Mesothelial cell of epicardium (in vitro differentiated cells): ENCODE measurements at regions not wholly inside any gene's neighbourhood (a gene's known extent, or its start where the extent isn't known, plus 50 kb on each side); places are given as distances from the start of the nearest gene placed in this dataset.

Experiments used
- DNase-seq, 2 experiments: peaks; one replicate each; pipeline ENCODE4 v3.0.0; 2021; ENCODE audit warnings: low spot score in 2 of 2; ENCODE audit not compliant: unreplicated experiment in 2 of 2
- H3K27ac Mint-ChIP-seq: 2 replicates; pipeline ENCODE4 v1.8.0; 2021; ENCODE audit warnings: mixed read lengths
- H3K27me3 Mint-ChIP-seq: 2 replicates; pipeline ENCODE4 v1.8.0; 2021; ENCODE audit warnings: low read depth, mixed read lengths
- H3K36me3 Mint-ChIP-seq: 2 replicates; pipeline ENCODE4 v1.8.0; 2021; ENCODE audit warnings: mixed read lengths
- H3K4me1 Mint-ChIP-seq: 2 replicates; pipeline ENCODE4 v1.8.0; 2021; ENCODE audit warnings: mixed read lengths
- H3K4me3 Mint-ChIP-seq: 2 replicates; pipeline ENCODE4 v1.8.0; 2021; ENCODE audit warnings: mild to moderate bottlenecking, moderate library complexity, mixed read lengths
- H3K9me3 Mint-ChIP-seq: 2 replicates; pipeline ENCODE4 v1.8.0; 2021; ENCODE audit warnings: mixed read lengths
- CTCF ChIP-seq: fragments of 200-600 bp; sonication (generic); IDR thresholded peaks from one replicate; pipeline ENCODE4 v1.5.0; 2021; ENCODE audit warnings: antibody characterized with exemption; ENCODE audit not compliant: unreplicated experiment

GRCh38 chr1:57833296-57833695, 409.4 kb upstream of the DAB1 start:
- H3K36me3 Mint-ChIP-seq: no peaks in the 10 kb centered on the region
- H3K9me3 Mint-ChIP-seq: peaks cover 8% of the 10 kb centered on the region
- DNase-seq: no peak
- TF ChIP-seq CTCF: no peak
- H3K4me1 Mint-ChIP-seq: no peaks in the 10 kb centered on the region
- H3K4me3 Mint-ChIP-seq: no peak overlapping the region
- no peak overlapping the region for H3K27ac Mint-ChIP-seq
- H3K27me3 Mint-ChIP-seq: peaks cover 27% of the 10 kb centered on the region

DNA sequence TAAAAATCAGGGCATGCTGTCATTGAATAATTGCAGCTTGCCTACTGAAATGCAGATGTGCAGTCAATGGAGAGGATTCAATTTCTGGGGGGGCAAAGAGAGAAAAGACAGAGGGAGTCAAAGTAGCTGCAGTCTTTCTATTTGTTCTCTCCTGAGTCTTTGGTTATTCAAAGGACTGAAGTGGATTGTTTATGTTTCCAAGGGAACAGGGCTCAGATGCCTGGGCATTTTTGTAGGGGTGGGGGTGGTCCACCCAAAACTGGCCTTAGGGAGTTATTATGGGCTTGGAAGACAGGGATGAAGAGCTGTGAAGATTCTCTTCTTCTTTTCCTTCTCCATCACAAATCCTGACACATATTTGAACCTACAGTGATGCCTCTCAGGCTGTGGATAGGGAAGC, 408.8 kb upstream of the DAB1 start:
- no peaks in the 10 kb centered on the region for H3K4me1 Mint-ChIP-seq
- no peak overlapping the region for H3K4me3 Mint-ChIP-seq
- DNase-seq: no peak
- H3K9me3 Mint-ChIP-seq: peaks cover 8% of the 10 kb centered on the region
- peaks cover 24% of the 10 kb centered on the region for H3K27me3 Mint-ChIP-seq
- TF ChIP-seq CTCF: no peak
- no peaks in the 10 kb centered on the region for H3K36me3 Mint-ChIP-seq
- H3K27ac Mint-ChIP-seq: no peak overlapping the region

- no peaks in the 10 kb centered on the region for H3K36me3 Mint-ChIP-seq
- peaks cover 8% of the 10 kb centered on the region for H3K9me3 Mint-ChIP-seq
- no peak overlapping the region for H3K27ac Mint-ChIP-seq
- no peak for TF ChIP-seq CTCF
- no peaks in the 10 kb centered on the region for H3K4me1 Mint-ChIP-seq
- H3K4me3 Mint-ChIP-seq: no peak overlapping the region
- H3K27me3 Mint-ChIP-seq: peaks cover 18% of the 10 kb centered on the region
- DNase-seq: no peak
Observed at GRCh38 chr1:57831624-57832023, 407.8 kb upstream of the DAB1 start.

DNA sequence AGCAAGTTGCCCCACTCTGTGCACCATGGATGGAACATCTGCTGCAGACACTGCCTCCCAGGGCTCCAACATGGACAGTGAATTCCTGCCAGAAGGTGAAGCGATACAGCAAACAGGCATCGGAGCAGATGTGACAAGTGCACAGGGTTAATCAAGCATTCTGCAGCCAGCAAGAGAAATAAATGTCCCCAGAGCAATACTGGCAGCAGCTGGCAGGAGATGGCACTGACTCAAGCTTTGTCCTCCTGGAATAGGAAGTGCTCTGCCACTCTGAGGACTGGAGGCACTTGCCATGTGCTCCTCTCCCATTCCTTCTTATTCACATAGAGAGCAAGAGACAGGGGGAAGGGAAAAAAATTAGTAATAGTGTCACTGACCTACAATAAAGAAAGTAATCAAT, 402.7 kb upstream of the DAB1 start:
- no peak for TF ChIP-seq CTCF
- no peak overlapping the region for H3K4me3 Mint-ChIP-seq
- no peaks in the 10 kb centered on the region for H3K4me1 Mint-ChIP-seq
- H3K9me3 Mint-ChIP-seq: peaks cover 8% of the 10 kb centered on the region
- no peak for DNase-seq
- H3K27ac Mint-ChIP-seq: no peak overlapping the region
- peaks cover 14% of the 10 kb centered on the region for H3K27me3 Mint-ChIP-seq
- no peaks in the 10 kb centered on the region for H3K36me3 Mint-ChIP-seq

- no peaks in the 10 kb centered on the region for H3K9me3 Mint-ChIP-seq
- H3K4me3 Mint-ChIP-seq: no peak overlapping the region
- no peak overlapping the region for H3K27ac Mint-ChIP-seq
- no peak for DNase-seq
- no peaks in the 10 kb centered on the region for H3K36me3 Mint-ChIP-seq
- peaks cover 18% of the 10 kb centered on the region for H3K27me3 Mint-ChIP-seq
- H3K4me1 Mint-ChIP-seq: peaks cover 11% of the 10 kb centered on the region
- no peak for TF ChIP-seq CTCF
Observed at GRCh38 chr1:57824535-57824934, 400.7 kb upstream of the DAB1 start.

GRCh38 chr1:57820356-57821095, 396.7 kb upstream of the DAB1 start:
- Mint-ChIP-seq H3K27ac (no peak overlapping the region), H3K9me3 (no peaks in the 10 kb centered on the region), H3K4me1 (peaks cover 18% of the 10 kb centered on the region), H3K27me3 (peaks cover 15% of the 10 kb centered on the region), H3K36me3 (no peaks in the 10 kb centered on the region), H3K4me3 (no peak overlapping the region)
- DNase-seq: no peak
- no peak for TF ChIP-seq CTCF
